DND-41 (cell line): ENCODE measurements at regions not wholly inside any gene's neighbourhood (a gene's known extent, or its start where the extent isn't known, plus 50 kb on each side); places are given as distances from the start of the nearest gene placed in this dataset.

Source experiments
- CTCF ChIP-seq: IDR thresholded peaks from 2 replicates; pipeline ENCODE4 v1.5.1; 2012; ENCODE audit warnings: borderline replicate concordance, low read length, moderate library complexity, mild to moderate bottlenecking; ENCODE audit not compliant: poor library complexity, severe bottlenecking; ENCODE audit errors: extremely low read depth
- EZH2 ChIP-seq: IDR thresholded peaks from 3 replicates; pipeline ENCODE4 v1.6.1; 2012; ENCODE audit warnings: borderline replicate concordance, low read depth, mild to moderate bottlenecking, moderate library complexity, low read length, inconsistent platforms; ENCODE audit not compliant: severe bottlenecking

- TF ChIP-seq CTCF (no peak), EZH2 (no peak)
These were observed 63.8 kb upstream of the DOCK1 start for GRCh38 chr10:126841341-126841895.
